ENCODE measurements at regions not wholly inside any gene's neighbourhood (a gene's known extent, or its start where the extent isn't known, plus 50 kb on each side); places are given as distances from the start of the nearest gene placed in this dataset.

- TF ChIP-seq ZNF565 (CRISPR knock-in tag; conservative IDR thresholded peaks at IDR 0.05; ENCODE audit: low read depth): no peak
- no peak for TF ChIP-seq TOX (CRISPR knock-in tag; IDR thresholded peaks at IDR 0.05; ENCODE audit: borderline replicate concordance)
- TF ChIP-seq PATZ1 (CRISPR knock-in tag; IDR thresholded peaks at IDR 0.05; ENCODE audit: borderline replicate concordance): no peak
- no peak for TF ChIP-seq ZFP3 (CRISPR knock-in tag; IDR thresholded peaks at IDR 0.05)
- TF ChIP-seq ESRRG (CRISPR knock-in tag; IDR thresholded peaks at IDR 0.05): no peak
- no peak for TF ChIP-seq TCF4 (CRISPR knock-in tag; IDR thresholded peaks at IDR 0.05; ENCODE audit: borderline replicate concordance)
- TF ChIP-seq ISL1 (CRISPR knock-in tag; IDR thresholded peaks at IDR 0.05): no peak
- TF ChIP-seq ARNTL (CRISPR knock-in tag; IDR thresholded peaks at IDR 0.05; ENCODE audit: borderline replicate concordance, low read depth): no peak
- no peak for ATAC-seq
These were observed 407.6 kb downstream of the TSHZ3 start for GRCh38 chr19:30941591-30941990.

- TF ChIP-seq GLIS3 (CRISPR knock-in tag; IDR thresholded peaks at IDR 0.05) (no peak), TCF4 (CRISPR knock-in tag; IDR thresholded peaks at IDR 0.05; ENCODE audit: borderline replicate concordance) (no peak), BACH2 (CRISPR knock-in tag; IDR thresholded peaks at IDR 0.05; ENCODE audit: borderline replicate concordance) (no peak), ESRRG (CRISPR knock-in tag; IDR thresholded peaks at IDR 0.05) (no peak), TOX (CRISPR knock-in tag; IDR thresholded peaks at IDR 0.05; ENCODE audit: borderline replicate concordance) (no peak), ZNF565 (CRISPR knock-in tag; conservative IDR thresholded peaks at IDR 0.05; ENCODE audit: low read depth) (no peak), ARNTL (CRISPR knock-in tag; IDR thresholded peaks at IDR 0.05; ENCODE audit: borderline replicate concordance, low read depth) (no peak), PATZ1 (CRISPR knock-in tag; IDR thresholded peaks at IDR 0.05; ENCODE audit: borderline replicate concordance) (no peak), CSRNP3 (CRISPR knock-in tag; IDR thresholded peaks at IDR 0.05) (no peak), ZNF70 (CRISPR knock-in tag; IDR thresholded peaks at IDR 0.05) (no peak), SNAI2 (CRISPR knock-in tag; IDR thresholded peaks at IDR 0.05) (no peak), POU6F1 (CRISPR knock-in tag; IDR thresholded peaks at IDR 0.05; ENCODE audit: borderline replicate concordance, low read depth) (no peak), TSHZ2 (CRISPR knock-in tag; IDR thresholded peaks at IDR 0.05) (no peak), CREB5 (CRISPR knock-in tag; IDR thresholded peaks at IDR 0.05; ENCODE audit: low read depth) (no peak), ZNF8 (CRISPR knock-in tag; IDR thresholded peaks at IDR 0.05) (no peak), OSR1 (CRISPR knock-in tag; IDR thresholded peaks at IDR 0.05) (no peak), ZFP3 (CRISPR knock-in tag; IDR thresholded peaks at IDR 0.05) (no peak)
- no peak for ATAC-seq
These were observed 413.0 kb downstream of the TSHZ3 start for GRCh38 chr19:30936276-30936675.

GRCh38 chr19:30935146-30935545 lies 414.1 kb downstream of the TSHZ3 start:
- no peak for ATAC-seq
- TF ChIP-seq ZNF565 (CRISPR knock-in tag; conservative IDR thresholded peaks at IDR 0.05; ENCODE audit: low read depth) (no peak), TOX (CRISPR knock-in tag; IDR thresholded peaks at IDR 0.05; ENCODE audit: borderline replicate concordance) (no peak), TCF4 (CRISPR knock-in tag; IDR thresholded peaks at IDR 0.05; ENCODE audit: borderline replicate concordance) (no peak), POU6F1 (CRISPR knock-in tag; IDR thresholded peaks at IDR 0.05; ENCODE audit: borderline replicate concordance, low read depth) (no peak), CSRNP3 (CRISPR knock-in tag; IDR thresholded peaks at IDR 0.05) (no peak), RARB (CRISPR knock-in tag; IDR thresholded peaks at IDR 0.05) (no peak), ZNF8 (CRISPR knock-in tag; IDR thresholded peaks at IDR 0.05) (no peak), ZC3H10 (CRISPR knock-in tag; IDR thresholded peaks at IDR 0.05) (no peak), PPARA (CRISPR knock-in tag; IDR thresholded peaks at IDR 0.05; ENCODE audit: borderline replicate concordance) (no peak), ISL1 (CRISPR knock-in tag; IDR thresholded peaks at IDR 0.05) (no peak), ZFP30 (CRISPR knock-in tag; IDR thresholded peaks at IDR 0.05) (no peak)

Measured in SK-N-SH treated with all-trans-retinoic acid at 6 μM for 48 hours (cell line).